H1 (cell line): ENCODE measurements at regions not wholly inside any gene's neighbourhood (a gene's known extent, or its start where the extent isn't known, plus 50 kb on each side); places are given as distances from the start of the nearest gene placed in this dataset.

ENCODE experiments used
- CTCF ChIA-PET: fragments of 300-600 bp; sonication (Branson Sonifier 250); formaldehyde crosslinking; loops from one replicate; lab custom pipeline; 2021; ENCODE audit not compliant: partially characterized antibody; lab: Charles Lee
- POLR2A ChIA-PET: fragments of 300-600 bp; sonication (Branson Sonifier 250); formaldehyde crosslinking; loops from one replicate; lab custom pipeline; 2021; ENCODE audit warnings: inconsistent platforms; ENCODE audit not compliant: partially characterized antibody; lab: Charles Lee
- DNase-seq, 2 experiments: peaks; one replicate each; pipeline versions ENCODE4 v3.0.0 to v3.0.0-alpha.2; 2010 to 2022; ENCODE audit warnings: low spot score in 2 of 2, low read depth in 1 of 2, mixed read lengths in 1 of 2
- FAIRE-seq: peaks from 2 replicates; lab custom pipeline; 2011; peaks lifted over from hg19 to GRCh38; lab: Jason Lieb, UNC
- H2AFZ ChIP-seq: 2 replicates; pipeline ENCODE4 v1.8.1; 2012; ENCODE audit warnings: low read length, inconsistent platforms
- H2AK5ac ChIP-seq: 2 replicates; pipeline ENCODE4 v1.6.1; 2013; ENCODE audit warnings: low read depth, low read length
- H2BK120ac ChIP-seq: replicated peaks from 2 replicates; pipeline ENCODE3; 2013; ENCODE audit warnings: low read depth, low read length, inconsistent platforms
- H2BK12ac ChIP-seq: 2 replicates; pipeline ENCODE4 v1.6.1; 2013; ENCODE audit warnings: low read depth, low read length
- H2BK15ac ChIP-seq: 2 replicates; pipeline ENCODE4 v1.6.1; 2013; ENCODE audit warnings: low read length
- H2BK20ac ChIP-seq: 2 replicates; pipeline ENCODE4 v1.6.1; 2013; ENCODE audit warnings: low read length
- H2BK5ac ChIP-seq: 2 replicates; pipeline ENCODE4 v1.6.1; 2013; ENCODE audit warnings: low read depth, low read length
- H3K14ac ChIP-seq: 2 replicates; pipeline ENCODE4 v1.6.1; 2013; ENCODE audit warnings: inconsistent platforms; ENCODE audit not compliant: insufficient read length
- H3K18ac ChIP-seq: 2 replicates; pipeline ENCODE4 v1.6.1; 2013; ENCODE audit warnings: low read length; ENCODE audit errors: extremely low read depth
- H3K23ac ChIP-seq: 2 replicates; pipeline ENCODE4 v1.6.1; 2013; ENCODE audit warnings: inconsistent platforms; ENCODE audit not compliant: insufficient read length
- H3K23me2 ChIP-seq: 2 replicates; pipeline ENCODE4 v1.6.1; 2013; ENCODE audit warnings: low read depth, low read length
- H3K27ac ChIP-seq: 2 replicates; pipeline ENCODE4 v1.6.1; 2011; ENCODE audit warnings: low read depth, low read length, inconsistent platforms
- H3K27me3 ChIP-seq, 4 experiments: replicated peaks in 1 of 4; 1 replicate in 1 of 4; 2 replicates in 3 of 4; pipeline versions ENCODE4 v1.6.1 to v1.8.1; 2011 to 2013; ENCODE audit warnings: low read length in 3 of 4, mild to moderate bottlenecking in 3 of 4, inconsistent platforms in 2 of 4, mixed read lengths in 2 of 4, moderate library complexity in 1 of 4; ENCODE audit not compliant: control insufficient read depth in 3 of 4, insufficient read depth in 3 of 4; ENCODE audit errors: extremely low read depth in 1 of 4
- H3K36me3 ChIP-seq, 4 experiments: 2 replicates each; pipeline versions ENCODE4 v1.6.1 to v1.8.1; 2011 to 2013; ENCODE audit warnings: mild to moderate bottlenecking in 4 of 4, low read length in 3 of 4, moderate library complexity in 2 of 4, control low read depth in 1 of 4, inconsistent platforms in 1 of 4; ENCODE audit not compliant: insufficient read depth in 4 of 4, control insufficient read depth in 2 of 4
- H3K4ac ChIP-seq: replicated peaks from 2 replicates; pipeline ENCODE3; 2013; ENCODE audit warnings: low read length, low read depth, mixed read lengths, inconsistent platforms; ENCODE audit not compliant: insufficient read length
- H3K4me1 ChIP-seq, 4 experiments: replicated peaks in 1 of 4; 1 replicate in 1 of 4; 2 replicates in 3 of 4; pipeline versions ENCODE4 v1.6.1 to v1.8.1; 2011 to 2013; ENCODE audit warnings: low read length in 3 of 4, inconsistent platforms in 2 of 4, mixed read lengths in 1 of 4; ENCODE audit not compliant: insufficient read depth in 4 of 4, control insufficient read depth in 3 of 4
- H3K4me2 ChIP-seq, 2 experiments: 2 replicates each; pipeline versions ENCODE4 v1.6.1 to v1.8.1; 2011 to 2013; ENCODE audit warnings: low read depth in 2 of 2, low read length in 2 of 2, control low read depth in 1 of 2, inconsistent platforms in 1 of 2, mild to moderate bottlenecking in 1 of 2; ENCODE audit not compliant: insufficient read depth in 1 of 2
- H3K4me3 ChIP-seq, 4 experiments: fragments of 200-600, 300-600 bp in 1 of 4; sonication (generic), shearing (Covaris generic), sonication (Bioruptor Twin) in 1 of 4; 2 replicates each; pipeline versions ENCODE4 v1.5.1 to v1.8.1; 2011 to 2016; ENCODE audit warnings: low read length in 4 of 4, low read depth in 3 of 4, control low read depth in 2 of 4, inconsistent platforms in 2 of 4, mild to moderate bottlenecking in 2 of 4, mixed read lengths in 1 of 4, moderate library complexity in 1 of 4; ENCODE audit not compliant: insufficient read depth in 2 of 4; ENCODE audit errors: extremely low read depth in 1 of 4
- H3K56ac ChIP-seq: replicated peaks from 2 replicates; pipeline ENCODE3; 2013; ENCODE audit warnings: low read depth, mild to moderate bottlenecking, mixed read lengths, low read length, inconsistent platforms; ENCODE audit not compliant: insufficient read length
- H3K79me1 ChIP-seq: 2 replicates; pipeline ENCODE4 v1.6.1; 2013; ENCODE audit warnings: low read depth, low read length, control low read depth
- H3K79me2 ChIP-seq, 2 experiments: 2 replicates each; pipeline versions ENCODE4 v1.6.1 to v1.8.1; 2012 to 2013; ENCODE audit warnings: low read length in 2 of 2, mild to moderate bottlenecking in 2 of 2, inconsistent platforms in 1 of 2; ENCODE audit not compliant: insufficient read depth in 2 of 2, control insufficient read depth in 1 of 2
- H3K9ac ChIP-seq, 4 experiments: replicated peaks in 1 of 4; 1 replicate in 1 of 4; 2 replicates in 3 of 4; pipeline versions ENCODE4 v1.6.1 to v1.8.1; 2011 to 2013; ENCODE audit warnings: low read depth in 3 of 4, low read length in 3 of 4, control low read depth in 2 of 4, mild to moderate bottlenecking in 2 of 4, moderate library complexity in 2 of 4, inconsistent platforms in 1 of 4; ENCODE audit errors: extremely low read depth in 1 of 4
- H3K9me3 ChIP-seq, 2 experiments: 2 replicates each; pipeline versions ENCODE4 v1.6.1 to v1.8.1; 2012 to 2013; ENCODE audit warnings: mild to moderate bottlenecking in 2 of 2, moderate library complexity in 2 of 2, control low read depth in 1 of 2, inconsistent platforms in 1 of 2, low read depth in 1 of 2, low read length in 1 of 2, mixed read lengths in 1 of 2; ENCODE audit not compliant: insufficient read depth in 2 of 2
- H4K20me1 ChIP-seq, 2 experiments: replicated peaks in 1 of 2; 2 replicates each; pipeline versions ENCODE3 to v1.8.1; 2011 to 2013; ENCODE audit warnings: inconsistent platforms in 2 of 2, low read length in 2 of 2, mild to moderate bottlenecking in 1 of 2; ENCODE audit not compliant: insufficient read depth in 2 of 2, control insufficient read depth in 1 of 2
- H4K5ac ChIP-seq: 2 replicates; pipeline ENCODE4 v1.6.1; 2013; ENCODE audit warnings: low read length, low read depth, mixed read lengths, inconsistent platforms; ENCODE audit not compliant: insufficient read length
- H4K8ac ChIP-seq: 2 replicates; pipeline ENCODE4 v1.8.0; 2013; ENCODE audit warnings: mild to moderate bottlenecking, moderate library complexity, low read length, inconsistent platforms; ENCODE audit not compliant: insufficient read depth; ENCODE audit errors: extremely low read depth
- H4K91ac ChIP-seq: replicated peaks from 2 replicates; pipeline ENCODE3; 2013; ENCODE audit warnings: low read length, mixed read lengths, inconsistent platforms; ENCODE audit not compliant: insufficient read length
- BACH1 ChIP-seq: IDR thresholded peaks from 2 replicates; pipeline ENCODE4 v1.6.1; 2012; ENCODE audit warnings: low read length, improper control_type of control experiment
- BCL11A ChIP-seq, 2 experiments: IDR thresholded peaks; one replicate each; pipeline ENCODE4 v1.6.1; 2011; ENCODE audit warnings: low read depth in 2 of 2, low read length in 2 of 2, mild to moderate bottlenecking in 2 of 2
- CBX8 ChIP-seq: fragments of 300-800, 300-1000 bp; sonication (generic); IDR thresholded peaks from 2 replicates; pipeline ENCODE4 v1.7.1; 2016; ENCODE audit warnings: low read depth, low read length, borderline replicate concordance
- FOSL1 ChIP-seq: IDR thresholded peaks from 2 replicates; pipeline ENCODE4 v1.6.1; 2011; ENCODE audit warnings: mild to moderate bottlenecking, low read depth, low read length, moderate library complexity; ENCODE audit not compliant: insufficient read depth
- JUND ChIP-seq: IDR thresholded peaks from 2 replicates; pipeline ENCODE4 v1.6.1; 2011; ENCODE audit warnings: mild to moderate bottlenecking, improper control_type of control experiment, low read length
- RAD21 ChIP-seq, 2 experiments: IDR thresholded peaks in 1 of 2; conservative IDR thresholded peaks in 1 of 2; 2 replicates each; pipeline ENCODE4 v1.6.1; 2011; ENCODE audit warnings: low read depth in 2 of 2, low read length in 2 of 2, improper control_type of control experiment in 1 of 2, inconsistent platforms in 1 of 2, mild to moderate bottlenecking in 1 of 2, moderate library complexity in 1 of 2
- SP4 ChIP-seq: IDR thresholded peaks from 2 replicates; pipeline ENCODE4 v1.6.1; 2012; ENCODE audit warnings: low read length, inconsistent platforms
- USF2 ChIP-seq: IDR thresholded peaks from 2 replicates; pipeline ENCODE4 v1.6.1; 2011; ENCODE audit warnings: low read length, improper control_type of control experiment
- WGBS, 2 experiments: shearing (Covaris generic) in 1 of 2; methylation state at CpG; one replicate each; pipeline versions ENCODE4 v1.1.6 to v1.1.7; 2013 to 2015; ENCODE audit warnings: low lambda C conversion rate in 2 of 2, mixed read lengths in 2 of 2, inconsistent platforms in 1 of 2, low coverage in 1 of 2, missing lambda C conversion rate in 1 of 2; ENCODE audit not compliant: insufficient replicate concordance in 2 of 2, insufficient coverage in 1 of 2, insufficient read length in 1 of 2; ENCODE audit errors: extremely low coverage in 1 of 2, missing lambda C conversion rate in 1 of 2; 5-methylcytosine and 5-hydroxymethylcytosine counted together
- TF ChIP-seq, protein P1 (sequence below): IDR thresholded peaks from 2 replicates; pipeline ENCODE4 v1.6.1; 2011; ENCODE audit warnings: low read depth, mild to moderate bottlenecking, low read length; ENCODE audit not compliant: insufficient read depth

DNA sequence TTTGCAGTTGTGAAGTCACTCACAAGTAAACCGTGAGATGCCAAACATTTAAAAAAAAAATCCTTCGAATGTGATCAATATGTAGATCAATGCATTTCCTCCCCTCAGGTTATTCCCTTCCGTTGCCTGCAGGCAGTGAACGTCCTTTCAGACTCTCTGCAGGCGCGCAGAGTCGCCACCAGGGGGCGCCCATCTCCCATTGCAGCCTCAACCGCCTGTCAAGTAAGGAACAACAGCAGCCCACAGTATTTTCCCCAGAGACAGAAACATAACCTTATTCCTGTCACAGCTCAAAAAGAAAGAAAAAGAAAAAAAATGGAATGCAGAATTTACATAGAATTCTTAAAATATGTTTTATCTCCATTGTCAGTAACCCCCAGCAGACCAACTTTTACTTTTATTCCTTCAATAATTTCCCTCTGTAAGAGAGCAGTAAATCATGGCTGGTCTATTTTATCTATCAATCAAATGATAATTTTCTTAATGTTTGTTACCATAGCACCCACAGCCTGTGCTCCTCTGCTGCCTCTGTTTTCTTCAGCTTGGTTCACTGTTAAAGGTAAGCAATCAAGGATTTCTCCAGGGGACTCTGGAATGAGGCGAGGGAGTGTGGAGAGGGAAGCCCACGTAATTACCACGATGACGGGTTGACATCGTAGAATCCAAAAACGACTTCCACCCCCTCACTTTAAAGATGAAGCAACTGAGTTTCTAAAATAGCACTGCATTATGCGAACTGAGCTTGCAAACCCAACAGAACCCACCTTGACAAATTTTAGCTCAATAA, 637.6 kb upstream of the ARGLU1 start:
- no peak overlapping the region for H3K4me2 ChIP-seq
- WGBS, 2 experiments: 40% methylated on average over 16 of the region's 16 CpGs; no CpG with 5 or more reads in 1 of the 2 experiments
- H3K18ac ChIP-seq: no peak overlapping the region
- no peak overlapping the region for H2BK15ac ChIP-seq
- H3K4me3 ChIP-seq: no peak overlapping the region
- no peak overlapping the region for H2BK5ac ChIP-seq
- no peak overlapping the region for H3K27ac ChIP-seq
- no peaks in the 10 kb centered on the region for H3K79me1 ChIP-seq
- no peak overlapping the region for H2AFZ ChIP-seq
- H4K5ac ChIP-seq: no peak overlapping the region
- H3K79me2 ChIP-seq: no peaks in the 10 kb centered on the region
- no peaks in the 10 kb centered on the region for H3K9me3 ChIP-seq
- no peaks in the 10 kb centered on the region for H3K23me2 ChIP-seq
- H4K8ac ChIP-seq: no peak overlapping the region
- ChIA-PET CTCF (interaction anchor here (0.6 to 1.5 kb wide), 20 partner anchors 10 to 947 kb away, joined by 3 to 7 read pairs (median 3); no protein-coding TSS in a partner anchor), POLR2A (interaction anchor here (0.6 kb wide), 1 partner anchor 178 kb away, joined by 3 read pairs; no protein-coding TSS in a partner anchor)
- H4K20me1 ChIP-seq: no peaks in the 10 kb centered on the region
- no peak overlapping the region for H2BK120ac ChIP-seq
- H3K27me3 ChIP-seq: no peaks in the 10 kb centered on the region
- H2AK5ac ChIP-seq: no peak overlapping the region
- DNase-seq: peak; percentile 10 to 88
- H4K91ac ChIP-seq: no peak overlapping the region
- H3K14ac ChIP-seq: no peak overlapping the region
- H3K23ac ChIP-seq: no peak overlapping the region
- no peak overlapping the region for H2BK20ac ChIP-seq
- no peak overlapping the region for H2BK12ac ChIP-seq
- no peaks in the 10 kb centered on the region for H3K36me3 ChIP-seq
- H3K9ac ChIP-seq: no peak overlapping the region
- no peak overlapping the region for H3K56ac ChIP-seq
- no peak overlapping the region for H3K4ac ChIP-seq
- FAIRE-seq: peak; percentile 60
- H3K4me1 ChIP-seq: no peaks in the 10 kb centered on the region; a peak in 1 of 7 replicates
- TF ChIP-seq JUND (0 out of 2 replicates have a peak, but pooled peaks have one; percentile 38), BACH1 (peak; percentile 15; the same call in 1 of the 2 replicates), SP4 (no peak), FOSL1 (no peak), RAD21 (IDR thresholded peaks at IDR 0.05 in 1 of 2, conservative IDR thresholded peaks at IDR 0.05 in 1 of 2; ENCODE audit: low read depth in 2 of 2, low read length in 2 of 2) (peak; percentile 90 to 92), BCL11A (IDR thresholded peaks at IDR 0.05; ENCODE audit: low read depth in 2 of 2, low read length in 2 of 2) (no peak), USF2 (no peak), CBX8 (no peak)
- TF ChIP-seq, protein P1, sequence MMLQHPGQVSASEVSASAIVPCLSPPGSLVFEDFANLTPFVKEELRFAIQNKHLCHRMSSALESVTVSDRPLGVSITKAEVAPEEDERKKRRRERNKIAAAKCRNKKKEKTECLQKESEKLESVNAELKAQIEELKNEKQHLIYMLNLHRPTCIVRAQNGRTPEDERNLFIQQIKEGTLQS: 0 out of 2 replicates have a peak, but pooled peaks have one; percentile 19
